Inflammatory macrophage treated with lipopolysaccharide for 1 hour (primary cell): ENCODE measurements at regions not wholly inside any gene's neighbourhood (a gene's known extent, or its start where the extent isn't known, plus 50 kb on each side); places are given as distances from the start of the nearest gene placed in this dataset.

Experiments
- DNase-seq, 2 donors: peaks; one replicate each; pipeline ENCODE4 v3.0.0-alpha.2; 2020 to 2022

DNA sequence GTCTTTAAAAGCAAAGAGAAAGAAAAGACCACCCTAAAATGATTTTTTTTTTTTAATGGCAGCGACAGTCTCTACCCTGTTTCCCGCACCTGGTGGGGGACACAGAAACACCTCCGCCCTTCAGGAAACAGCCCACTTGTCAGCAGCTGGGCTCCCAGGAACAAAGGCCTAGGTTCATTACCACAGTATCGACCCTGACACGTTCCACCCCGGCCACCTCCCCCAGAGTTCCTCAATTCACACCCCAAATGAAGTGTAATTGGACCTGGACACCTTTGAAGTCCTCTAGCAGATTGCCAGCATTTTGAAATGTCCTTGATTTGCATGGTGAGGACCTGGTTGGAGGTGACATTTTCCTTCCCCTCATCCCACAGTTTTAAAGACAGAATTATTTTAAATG lies 175.0 kb upstream of the BCOR start:
- DNase-seq: no peak

- DNase-seq: no peak
Observed at GRCh38 chrX:40272141-40272540, 174.4 kb upstream of the BCOR start.

DNA sequence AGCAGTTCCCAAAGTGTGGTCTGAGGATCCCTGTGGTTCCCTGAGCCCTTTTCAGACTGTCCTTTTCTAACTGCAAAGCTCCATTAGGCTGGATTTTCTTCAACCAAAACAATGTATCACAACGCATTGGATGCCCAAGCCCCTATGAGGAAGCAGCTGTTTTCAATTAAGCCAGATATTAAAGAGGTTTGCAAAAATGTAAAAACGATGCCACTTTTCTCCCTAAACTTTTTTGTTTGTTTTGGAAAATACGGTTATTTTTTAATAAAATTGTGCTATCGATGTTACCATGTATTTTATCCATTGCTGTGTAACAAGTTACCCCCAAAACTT lies 170.4 kb upstream of the BCOR start:
- no peak for DNase-seq

- peak; percentile 20 to 50 for DNase-seq
Observed at GRCh38 chrX:40267334-40268187, 169.8 kb upstream of the BCOR start.

GRCh38 chrX:40266490-40267333 lies 169.0 kb upstream of the BCOR start:
- DNase-seq: peak; percentile 39 to 61

DNA sequence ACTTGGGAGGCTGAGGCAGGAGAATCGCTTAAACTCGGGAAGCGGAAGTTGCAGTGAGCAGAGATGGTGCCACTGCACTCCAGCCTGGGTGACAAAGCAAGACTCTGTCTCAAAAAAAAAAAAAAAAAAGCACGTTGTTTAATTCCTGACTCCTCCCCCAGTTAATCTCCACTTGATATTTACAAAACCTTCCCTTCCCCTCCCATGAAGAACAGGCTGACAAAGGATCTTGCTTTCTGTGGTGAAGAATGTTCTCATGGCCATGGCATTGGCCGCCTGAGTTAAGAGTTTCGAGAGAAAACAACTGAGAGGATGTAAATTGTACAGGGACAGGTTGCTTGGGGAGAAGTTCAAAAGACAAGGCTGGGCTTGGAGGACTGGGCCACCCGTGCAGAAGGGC lies 168.2 kb upstream of the BCOR start:
- DNase-seq: no peak

- no peak for DNase-seq
Observed at GRCh38 chrX:40263014-40263560, 165.3 kb upstream of the BCOR start.

DNA sequence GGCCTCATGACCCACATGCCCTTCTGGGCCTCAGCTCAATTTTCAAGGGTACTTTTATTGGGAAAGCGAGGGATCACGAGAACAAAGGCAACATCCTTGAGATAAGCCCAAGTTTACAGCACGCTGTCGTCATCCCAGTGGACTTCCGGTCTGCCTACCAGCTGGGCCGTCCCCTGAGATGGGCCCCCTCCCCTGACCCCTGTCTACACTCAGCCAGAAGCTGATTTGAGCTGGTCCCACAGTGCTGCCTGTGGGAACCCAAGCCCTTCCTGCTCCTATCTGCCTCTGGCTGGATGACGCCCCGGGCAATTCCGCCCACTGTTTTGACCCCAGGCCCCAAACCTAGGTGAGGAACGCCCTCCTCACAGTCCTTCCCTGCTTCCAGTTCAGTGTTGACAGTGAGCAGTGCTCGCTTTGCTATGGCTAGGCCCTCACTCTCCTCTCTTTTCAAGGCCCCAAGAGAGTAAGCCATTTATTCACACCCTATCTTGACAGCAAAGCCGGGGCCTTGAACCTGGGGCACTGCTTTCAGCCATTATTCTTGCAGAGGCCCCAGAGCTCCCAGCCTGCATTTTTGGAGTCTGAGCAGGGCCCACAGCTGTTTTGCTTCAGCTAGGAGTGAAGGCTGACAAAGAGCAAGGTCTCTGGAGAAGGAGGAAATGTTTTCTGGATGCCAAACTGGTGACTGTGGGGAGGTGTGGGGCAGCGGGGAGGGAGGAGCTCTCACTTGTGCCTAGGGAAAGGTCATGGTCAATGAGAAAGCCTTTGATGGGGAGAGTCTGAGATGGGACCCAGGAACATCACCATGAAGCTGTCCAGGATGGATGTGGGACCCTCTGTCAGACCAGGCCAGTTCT lies 164.6 kb upstream of the BCOR start:
- no peak for DNase-seq

DNA sequence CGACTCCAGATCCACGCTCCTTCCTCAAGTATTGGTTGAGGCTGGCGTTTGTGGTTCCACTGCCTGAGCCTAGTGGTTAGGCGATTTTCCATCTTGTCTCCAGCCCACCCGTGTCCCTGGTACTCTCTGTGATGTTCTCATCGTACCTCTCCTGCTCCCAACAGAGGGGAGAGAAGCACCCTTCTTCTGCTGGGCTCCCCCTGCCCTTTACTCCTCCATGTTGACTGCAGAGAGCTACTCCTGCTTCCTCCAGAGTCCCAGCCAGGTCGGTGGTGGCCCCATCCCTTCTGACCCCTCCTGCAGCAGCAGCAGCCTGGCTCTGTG lies 164.0 kb upstream of the BCOR start:
- no peak for DNase-seq

- DNase-seq: peak; percentile 13 to 25
Observed at GRCh38 chrX:40260146-40260747, 162.5 kb upstream of the BCOR start.

GRCh38 chrX:40258909-40259308 lies 161.2 kb upstream of the BCOR start:
- DNase-seq: no peak

- DNase-seq: no peak
Observed at GRCh38 chrX:40253771-40254170, 156.0 kb upstream of the BCOR start.

DNA sequence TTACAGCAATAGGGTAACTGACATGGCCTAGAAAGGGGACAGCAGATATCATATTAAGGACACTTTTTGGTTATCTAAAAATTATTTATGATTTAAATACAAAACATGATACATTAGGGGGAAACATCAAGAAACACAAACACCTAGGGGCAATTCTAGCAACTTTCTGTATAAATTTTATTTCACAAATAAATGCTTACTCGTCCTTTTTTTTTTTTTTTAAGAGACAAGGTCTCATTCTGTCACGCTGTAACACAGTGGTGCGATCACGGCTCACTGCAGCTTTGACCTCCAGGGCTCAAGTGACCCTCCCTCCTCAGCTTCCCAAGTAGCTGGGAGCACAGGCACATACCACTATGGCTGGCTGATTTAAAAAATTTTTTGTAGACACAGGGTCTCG lies 151.8 kb upstream of the BCOR start:
- DNase-seq: no peak

GRCh38 chrX:40248822-40249221 lies 151.1 kb upstream of the BCOR start:
- no peak for DNase-seq

GRCh38 chrX:40247848-40248622 lies 150.3 kb upstream of the BCOR start:
- DNase-seq: no peak

GRCh38 chrX:40247382-40247781 lies 149.6 kb upstream of the BCOR start:
- DNase-seq: no peak

DNA sequence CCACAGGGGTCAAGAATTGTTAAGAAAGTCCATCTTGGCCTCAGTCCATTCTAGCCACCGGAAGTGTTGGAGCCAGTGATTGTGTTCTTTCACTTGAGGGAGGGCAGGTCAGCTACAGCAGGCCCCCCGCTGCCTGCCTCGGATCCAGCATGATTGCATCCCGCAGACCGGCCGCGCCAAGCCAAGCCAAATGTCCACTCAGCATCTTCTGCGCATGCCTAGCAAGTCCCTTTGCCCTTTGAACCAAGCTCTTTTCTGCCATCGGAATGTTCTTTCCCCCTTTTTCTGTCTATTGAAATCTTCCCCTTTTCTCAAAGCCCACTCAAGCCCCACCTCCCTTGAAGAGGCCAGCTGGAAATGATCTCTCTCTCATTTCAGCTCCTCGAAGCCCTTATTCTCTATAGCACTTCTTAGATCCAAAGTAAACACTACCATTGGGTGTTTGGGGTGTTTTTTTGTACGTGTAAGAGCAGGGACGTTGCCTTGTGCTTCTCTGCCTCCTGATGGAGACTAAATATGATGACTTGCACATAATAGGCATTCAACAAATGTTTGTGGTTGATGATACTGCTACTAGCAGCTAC lies 147.8 kb upstream of the BCOR start:
- no peak for DNase-seq

DNA sequence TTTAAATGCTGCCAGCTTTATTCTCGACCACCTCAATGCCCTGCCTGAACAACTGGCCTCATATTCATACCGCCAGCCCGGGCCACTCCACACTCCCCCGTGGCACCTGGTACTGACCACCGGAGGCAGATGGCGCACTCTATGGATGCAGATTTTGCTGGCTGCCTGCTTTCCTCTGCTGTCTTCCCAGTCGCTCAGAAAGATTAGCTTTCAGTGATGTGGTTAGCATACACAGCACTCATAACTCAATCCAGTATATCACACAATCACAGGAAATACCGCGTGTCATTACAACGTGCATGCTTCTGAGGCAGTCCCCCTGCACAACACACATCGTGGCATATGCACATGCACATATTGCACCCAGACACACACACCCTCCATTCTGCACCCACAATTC lies 147.2 kb upstream of the BCOR start:
- no peak for DNase-seq

GRCh38 chrX:40243755-40244515 lies 146.2 kb upstream of the BCOR start:
- DNase-seq: no peak

GRCh38 chrX:40240844-40241243 lies 143.1 kb upstream of the BCOR start:
- peak; percentile 6 to 61 for DNase-seq

GRCh38 chrX:40237731-40238178 lies 140.0 kb upstream of the BCOR start:
- DNase-seq: no peak
